Fibroblast of lung (primary cell): ENCODE measurements at regions not wholly inside any gene's neighbourhood (a gene's known extent, or its start where the extent isn't known, plus 50 kb on each side); places are given as distances from the start of the nearest gene placed in this dataset.

Experiments
- EZH2 ChIP-seq: IDR thresholded peaks from 2 replicates; pipeline ENCODE4 v1.5.1; 2012; ENCODE audit warnings: low read length, control low read depth, mild to moderate bottlenecking; ENCODE audit errors: missing control alignments
- TF ChIP-seq, protein P1 (sequence below), 2 donors: IDR thresholded peaks in 1 of 2; conservative IDR thresholded peaks in 1 of 2; 1 replicate in 1 of 2; 2 replicates in 1 of 2; pipeline ENCODE4 v1.5.1; 2011 to 2012; ENCODE audit warnings: low read length in 2 of 2, control low read depth in 1 of 2, inconsistent platforms in 1 of 2, low read depth in 1 of 2, mild to moderate bottlenecking in 1 of 2

GRCh38 chr3:147507638-147508286, 98.6 kb downstream of the ZIC1 start:
- TF ChIP-seq, protein P1, sequence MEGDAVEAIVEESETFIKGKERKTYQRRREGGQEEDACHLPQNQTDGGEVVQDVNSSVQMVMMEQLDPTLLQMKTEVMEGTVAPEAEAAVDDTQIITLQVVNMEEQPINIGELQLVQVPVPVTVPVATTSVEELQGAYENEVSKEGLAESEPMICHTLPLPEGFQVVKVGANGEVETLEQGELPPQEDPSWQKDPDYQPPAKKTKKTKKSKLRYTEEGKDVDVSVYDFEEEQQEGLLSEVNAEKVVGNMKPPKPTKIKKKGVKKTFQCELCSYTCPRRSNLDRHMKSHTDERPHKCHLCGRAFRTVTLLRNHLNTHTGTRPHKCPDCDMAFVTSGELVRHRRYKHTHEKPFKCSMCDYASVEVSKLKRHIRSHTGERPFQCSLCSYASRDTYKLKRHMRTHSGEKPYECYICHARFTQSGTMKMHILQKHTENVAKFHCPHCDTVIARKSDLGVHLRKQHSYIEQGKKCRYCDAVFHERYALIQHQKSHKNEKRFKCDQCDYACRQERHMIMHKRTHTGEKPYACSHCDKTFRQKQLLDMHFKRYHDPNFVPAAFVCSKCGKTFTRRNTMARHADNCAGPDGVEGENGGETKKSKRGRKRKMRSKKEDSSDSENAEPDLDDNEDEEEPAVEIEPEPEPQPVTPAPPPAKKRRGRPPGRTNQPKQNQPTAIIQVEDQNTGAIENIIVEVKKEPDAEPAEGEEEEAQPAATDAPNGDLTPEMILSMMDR (conservative IDR thresholded peaks at IDR 0.05 in 1 of 2, IDR thresholded peaks at IDR 0.05 in 1 of 2; ENCODE audit: low read depth in 1 of 2, low read length in 2 of 2) = no peak
- TF ChIP-seq EZH2 = no peak
